ENCODE measurements at regions not wholly inside any gene's neighbourhood (a gene's known extent, or its start where the extent isn't known, plus 50 kb on each side); places are given as distances from the start of the nearest gene placed in this dataset.
"Not testable (repeated sequence)": the region's sequence is repeated elsewhere in the genome, so short reads cannot be mapped to it uniquely, and the experiment has no call there.

DNA sequence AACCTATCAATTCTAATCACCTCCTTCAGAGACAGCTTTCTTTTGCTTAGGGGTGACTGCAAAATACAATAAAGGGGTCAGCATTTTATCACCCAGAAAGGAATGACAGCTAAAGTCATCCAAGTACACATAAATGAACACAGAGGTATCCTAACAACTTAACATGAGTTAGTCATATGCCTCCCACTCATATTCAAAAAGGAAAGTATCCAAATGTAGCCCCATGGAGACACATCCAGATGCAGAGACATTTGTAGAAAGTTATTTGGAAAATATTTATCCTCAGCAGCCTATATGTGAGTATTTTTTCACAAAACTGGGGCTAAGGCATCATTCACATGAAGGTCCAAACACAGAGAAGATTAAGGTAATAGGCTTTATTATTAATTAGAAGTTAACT lies 1579.7 kb upstream of the SLC39A10 start:
- no peak for DNase-seq

GRCh38 chr2:194062401-194062800 lies 1594.6 kb upstream of the SLC39A10 start:
- DNase-seq, result no peak

DNA sequence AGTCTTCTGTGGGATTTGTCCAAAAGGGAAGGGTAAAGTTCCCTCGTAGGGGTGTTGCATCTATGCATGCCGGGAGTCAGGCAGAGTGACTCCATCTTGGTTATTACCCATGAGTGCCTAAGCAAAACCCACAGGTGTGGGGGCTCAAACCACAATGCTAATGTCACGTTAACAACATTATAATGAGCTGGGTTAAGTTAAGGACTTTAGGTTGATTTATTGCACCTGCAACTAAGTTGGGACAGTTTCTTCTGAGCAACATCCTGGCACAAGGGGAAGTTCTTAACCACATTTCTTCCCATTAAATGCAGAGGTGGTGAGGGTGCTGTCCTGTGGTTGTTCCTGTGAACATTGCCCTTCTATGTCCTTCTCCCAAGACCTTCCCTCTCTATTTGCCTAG lies 1596.8 kb upstream of the SLC39A10 start:
- DNase-seq, result no peak

DNA sequence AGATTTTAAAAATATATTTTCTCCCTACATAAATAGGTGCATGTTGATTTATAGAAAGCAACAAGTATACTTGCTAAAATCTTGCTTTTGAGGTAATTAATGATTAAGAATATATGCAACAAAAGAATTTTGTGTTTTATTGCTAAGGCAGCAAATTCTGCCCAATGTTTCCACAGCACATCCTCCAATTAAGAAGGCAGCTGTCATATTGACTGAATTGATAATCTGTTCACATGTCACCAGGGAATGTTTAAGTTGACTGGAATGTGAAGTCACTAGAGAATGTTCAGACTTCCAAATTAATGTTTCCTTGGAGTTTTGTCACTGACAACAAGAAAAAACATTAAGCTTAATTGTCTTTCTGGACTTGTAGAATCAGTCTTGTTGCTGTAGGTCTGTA lies 1602.7 kb upstream of the SLC39A10 start:
- no peak for DNase-seq

GRCh38 chr2:194044321-194044720 lies 1612.7 kb upstream of the SLC39A10 start:
- DNase-seq, result no peak

GRCh38 chr2:194021130-194021529 lies 1635.9 kb upstream of the SLC39A10 start:
- not testable (repeated sequence) for DNase-seq

DNA sequence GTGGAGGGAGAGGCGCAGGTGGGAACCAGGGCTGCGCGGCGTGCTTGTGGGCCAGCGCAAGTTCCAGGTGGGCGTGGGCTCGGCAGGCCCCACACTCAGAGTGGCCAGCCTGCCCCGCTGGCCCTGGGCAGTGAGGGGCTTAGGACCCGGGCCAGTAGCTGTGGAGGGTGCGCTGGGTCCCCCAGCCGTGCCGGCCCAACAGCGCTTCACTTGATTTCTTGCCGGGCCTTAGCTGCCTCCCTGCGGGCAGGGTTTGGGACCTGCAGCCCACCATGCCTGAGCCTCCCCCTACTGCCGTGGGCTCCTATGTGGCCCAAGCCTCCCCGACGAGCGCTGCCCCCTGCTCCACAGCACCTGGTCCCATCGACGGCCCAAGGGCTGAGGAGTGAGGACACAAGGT lies 1636.9 kb upstream of the SLC39A10 start:
- DNase-seq, result no peak

- DNase-seq, result no peak
These were observed 1641.3 kb upstream of the SLC39A10 start for GRCh38 chr2:194015751-194016150.

GRCh38 chr2:194014639-194015038 lies 1642.4 kb upstream of the SLC39A10 start:
- no peak for DNase-seq

GRCh38 chr2:194004590-194005206 lies 1652.3 kb upstream of the SLC39A10 start:
- no peak for DNase-seq

DNA sequence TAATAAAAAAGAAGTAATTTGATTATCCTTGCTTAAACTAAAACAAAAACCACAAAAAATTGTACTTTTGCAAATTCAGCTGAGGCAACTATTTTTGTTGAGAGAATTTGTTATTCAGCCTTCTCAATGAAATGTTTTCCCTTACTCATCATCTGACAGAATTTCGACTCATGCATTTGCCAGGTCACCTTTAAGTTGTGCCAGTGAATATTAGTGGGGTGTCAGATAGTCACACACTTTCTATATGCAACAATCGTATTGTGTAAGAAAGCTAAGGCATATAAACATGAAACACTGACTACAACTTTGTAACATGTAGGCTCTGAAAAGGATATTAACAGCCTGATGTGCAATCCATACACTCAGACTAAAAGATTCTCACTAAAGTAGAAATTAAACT lies 1653.1 kb upstream of the SLC39A10 start:
- no peak for DNase-seq

DNA sequence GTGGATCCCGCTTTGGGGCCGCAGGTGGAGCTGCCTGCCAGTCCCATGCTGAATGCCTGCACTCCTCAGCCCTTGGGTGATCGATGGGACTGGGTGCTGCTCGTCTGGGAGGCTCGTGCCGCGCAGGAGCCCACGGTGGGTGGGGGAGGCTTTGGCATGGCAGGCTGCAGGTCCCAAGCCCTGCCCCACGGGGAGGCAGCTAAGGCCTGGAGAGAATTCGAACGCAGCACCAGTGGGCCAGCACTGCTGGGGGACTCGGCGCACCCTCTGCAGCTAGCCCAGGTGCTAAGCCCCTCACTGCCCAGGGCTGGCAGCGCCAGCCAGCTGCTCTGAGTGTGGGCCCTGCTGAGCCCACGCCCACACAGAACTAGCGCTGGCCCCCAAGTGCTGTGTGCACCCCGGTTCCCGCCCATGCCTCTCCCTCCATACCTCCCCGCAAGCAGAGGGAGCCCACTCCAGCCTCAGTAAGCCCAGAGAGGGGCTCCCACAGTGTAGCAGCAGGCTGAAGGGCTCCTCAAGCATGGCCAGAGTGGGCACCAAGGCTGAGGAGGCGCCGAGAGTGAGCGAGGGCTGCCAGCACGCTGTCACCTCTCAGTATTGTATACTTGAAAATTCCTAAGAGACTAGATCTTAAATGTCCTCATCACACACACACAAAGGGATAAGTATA lies 1654.2 kb upstream of the SLC39A10 start:
- DNase-seq, result no peak

DNA sequence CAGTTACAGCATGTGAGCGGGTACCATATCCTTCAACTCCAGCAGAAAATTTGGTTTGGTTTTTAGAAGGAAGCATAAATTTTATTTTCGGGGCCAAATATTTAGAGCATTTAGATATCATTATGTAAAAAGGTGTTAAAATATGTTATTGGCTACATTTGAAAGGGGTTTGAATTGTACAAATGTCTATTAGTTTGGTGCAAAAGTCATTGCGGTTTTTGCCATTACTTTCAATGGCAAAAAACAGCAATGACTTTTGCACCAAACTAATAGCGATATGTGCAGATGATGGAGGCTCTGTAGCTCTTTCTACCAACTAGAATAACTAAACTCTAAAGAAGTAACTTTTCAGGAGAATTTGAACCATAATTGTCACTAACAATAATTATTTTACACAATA lies 1666.2 kb upstream of the SLC39A10 start:
- no peak for DNase-seq

DNA sequence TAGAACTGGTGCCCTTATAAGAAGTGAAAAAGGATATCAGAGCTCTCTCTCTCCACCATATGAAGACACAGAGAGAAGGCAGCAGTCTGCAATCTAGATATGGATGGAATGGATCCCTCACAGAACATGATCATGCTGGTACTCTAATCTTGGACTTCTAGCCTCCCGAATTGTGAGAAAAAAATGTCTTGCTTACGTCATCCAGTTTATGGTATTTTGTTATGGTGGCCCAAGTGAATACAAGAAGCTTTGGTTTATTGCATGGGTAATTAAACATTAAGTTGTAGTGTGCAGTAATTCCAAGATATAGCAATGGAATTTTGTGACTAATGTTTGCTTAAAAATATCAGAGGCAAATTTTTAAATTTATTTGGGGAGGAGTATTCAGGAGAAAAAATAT lies 1667.4 kb upstream of the SLC39A10 start:
- DNase-seq, result no peak

- DNase-seq, result no peak
These were observed 1668.2 kb upstream of the SLC39A10 start for GRCh38 chr2:193988784-193989183.

DNA sequence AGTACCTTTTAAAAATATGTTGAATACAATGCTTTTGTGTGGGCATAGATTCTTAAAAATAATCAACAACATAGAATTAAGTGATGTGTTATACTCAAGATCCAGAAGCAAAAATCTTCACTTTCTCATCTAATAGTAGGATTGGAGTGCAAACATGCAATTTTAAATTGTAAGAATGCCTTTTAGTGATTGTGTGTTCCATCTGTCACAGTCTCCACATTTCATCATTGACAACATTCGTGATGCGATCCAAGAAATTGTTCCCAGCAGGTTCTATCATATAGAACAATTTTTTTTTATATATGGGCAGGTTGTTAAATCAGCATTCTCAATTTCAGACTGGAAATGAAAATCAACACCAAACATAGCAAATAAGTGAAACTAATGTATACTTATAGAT lies 1671.8 kb upstream of the SLC39A10 start:
- no peak for DNase-seq

DNA sequence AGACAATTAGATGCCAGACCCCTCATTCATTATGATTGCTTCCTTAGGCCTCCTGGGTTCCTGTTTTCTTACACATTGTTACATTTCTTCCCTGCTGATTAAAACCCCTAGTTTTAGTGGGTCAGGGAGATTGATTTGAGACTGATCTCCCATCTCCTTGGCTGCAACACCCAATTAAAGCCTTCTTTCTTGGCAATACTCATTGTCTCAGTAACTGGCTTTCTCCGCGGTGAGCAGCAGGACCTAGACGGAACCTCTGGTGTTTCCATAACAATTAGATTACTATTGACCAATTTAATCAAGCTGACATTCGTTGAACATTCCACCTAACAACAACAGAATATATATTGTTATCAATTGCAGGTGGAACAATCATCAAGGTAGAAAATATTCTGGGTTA lies 1676.4 kb upstream of the SLC39A10 start:
- no peak for DNase-seq

DNA sequence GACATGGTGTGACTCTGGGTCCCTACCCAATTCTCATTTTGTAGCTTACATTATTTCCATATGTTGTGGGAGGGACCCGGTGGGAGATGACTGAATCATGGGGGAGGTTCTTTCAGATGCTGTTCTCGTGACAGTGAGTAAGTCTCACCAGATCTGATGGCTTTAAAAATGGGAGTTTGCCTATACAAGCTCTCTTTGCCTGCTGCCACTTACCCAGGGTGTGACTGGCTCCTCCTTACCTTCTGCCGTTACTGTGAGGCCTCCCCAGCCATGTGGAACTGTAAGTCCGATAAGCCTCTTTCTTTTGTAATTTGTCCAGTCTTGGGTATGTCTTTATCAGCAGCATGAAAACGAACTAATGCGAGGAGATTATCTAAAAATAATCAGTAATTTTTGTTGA lies 1683.2 kb upstream of the SLC39A10 start:
- no peak for DNase-seq

DNA sequence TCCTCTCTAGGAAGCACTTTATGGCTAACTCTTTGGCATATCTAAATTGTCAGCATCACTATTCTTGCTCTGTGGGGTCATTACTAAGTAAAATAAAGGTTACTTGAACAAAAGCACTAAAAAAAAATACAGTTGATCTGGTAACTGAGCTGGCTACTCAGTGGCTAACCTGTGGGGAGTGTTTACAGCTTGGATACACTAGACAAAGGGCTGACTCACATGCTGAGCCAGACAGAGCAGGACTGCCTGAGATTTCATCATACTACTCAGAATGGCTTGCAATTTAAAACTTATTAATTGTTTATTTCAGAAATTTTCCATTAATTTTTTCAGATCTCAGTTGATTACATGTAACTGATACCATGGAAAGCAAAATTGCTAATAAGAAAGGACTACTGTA lies 1690.4 kb upstream of the SLC39A10 start:
- DNase-seq, result no peak

DNA sequence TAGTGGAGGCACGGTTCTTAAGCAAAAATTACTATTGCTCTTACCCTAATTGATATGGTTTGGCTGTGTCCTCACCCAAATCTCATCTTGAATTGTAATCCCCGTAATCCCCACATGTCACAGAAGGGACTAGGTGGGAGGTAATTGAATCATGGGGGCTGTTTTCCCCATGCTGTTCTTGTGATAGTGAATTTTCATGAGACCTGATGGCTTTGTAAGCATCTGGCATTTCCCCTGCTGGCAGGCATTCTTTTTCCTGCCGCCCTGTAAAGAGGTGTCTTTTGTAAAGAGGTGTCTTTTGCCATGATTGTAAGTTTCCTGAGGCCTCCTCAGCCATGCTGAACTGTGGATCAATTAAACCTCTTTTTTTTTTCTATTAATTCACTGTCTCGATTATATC lies 1691.8 kb upstream of the SLC39A10 start:
- DNase-seq, result no peak

DNA sequence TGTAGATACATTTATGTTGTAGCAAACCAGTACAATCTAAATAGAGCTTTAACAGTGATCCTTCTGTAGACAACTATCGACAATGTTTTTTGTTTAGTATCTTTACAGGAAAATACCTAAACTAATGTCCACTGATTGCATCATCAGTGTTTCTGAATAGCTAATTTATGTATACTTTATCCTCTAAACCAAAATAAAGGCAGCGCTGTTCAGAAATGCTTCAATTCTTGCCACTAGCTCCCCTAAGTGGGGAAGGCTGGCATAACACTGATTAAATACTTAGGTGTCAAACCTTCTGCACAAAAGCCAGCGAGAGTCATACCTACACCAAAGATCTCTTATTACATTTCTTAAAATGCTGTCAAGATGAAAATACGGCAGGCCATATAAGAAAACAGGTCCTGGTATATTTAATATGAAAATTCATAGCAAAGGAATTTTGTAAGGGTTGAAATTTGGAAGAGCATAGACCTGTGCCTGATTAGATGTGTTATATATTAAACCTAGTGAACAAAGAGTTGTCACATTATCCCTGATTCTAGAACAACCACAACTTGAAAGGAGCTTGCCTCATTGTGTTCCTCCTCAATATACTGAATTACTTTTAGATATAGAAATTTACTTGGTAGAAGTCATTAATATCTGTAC lies 1693.4 kb upstream of the SLC39A10 start:
- DNase-seq, result no peak

GRCh38 chr2:193946806-193947205 lies 1710.2 kb upstream of the SLC39A10 start:
- no peak for DNase-seq

DNA sequence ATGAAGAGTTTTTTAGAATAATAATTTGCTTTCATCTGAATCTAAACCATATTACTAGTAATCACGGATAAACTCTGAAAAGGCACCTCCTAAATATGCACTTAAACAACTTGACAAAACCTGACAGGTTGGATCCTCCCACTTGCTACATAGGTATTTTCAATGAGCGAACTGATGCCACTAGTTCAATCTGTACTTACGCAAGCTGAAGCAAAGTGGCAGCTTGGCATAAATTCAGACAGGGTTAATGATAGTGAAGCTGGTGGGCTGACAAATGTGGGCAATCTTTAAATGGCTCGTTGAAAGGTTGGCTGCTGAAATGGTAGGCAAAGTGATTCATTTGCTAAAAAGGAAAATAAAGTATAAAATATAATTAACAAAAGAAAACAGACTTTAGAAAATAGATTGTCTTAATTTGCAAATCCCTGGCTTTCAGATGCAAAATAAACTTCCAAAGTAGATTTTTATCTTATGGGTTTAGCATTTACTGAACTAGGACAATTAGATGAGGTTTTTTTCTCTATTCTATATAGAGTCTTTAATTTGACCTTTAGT lies 1713.5 kb upstream of the SLC39A10 start:
- no peak for DNase-seq

- DNase-seq, result no peak
These were observed 1721.9 kb upstream of the SLC39A10 start for GRCh38 chr2:193935114-193935513.

All from inflammatory macrophage (primary cell).